ENCODE measurements at regions not wholly inside any gene's neighbourhood (a gene's known extent, or its start where the extent isn't known, plus 50 kb on each side); places are given as distances from the start of the nearest gene placed in this dataset.

GRCh38 chr13:106393776-106394175, 141.7 kb downstream of the EFNB2 start:
- H2AFZ ChIP-seq (replicated peaks; ENCODE audit: low read length, poor library complexity) = no peak overlapping the region
- CTCF ChIA-PET = interaction anchor here (0.6 to 1.2 kb wide), 2 partner anchors 10 to 66 kb away, joined by 3 to 4 read pairs; no protein-coding TSS in a partner anchor
- no peak overlapping the region for H4K8ac ChIP-seq (ENCODE audit: low read depth in 2 of 2, low read length in 2 of 2)
- H2BK15ac ChIP-seq (ENCODE audit: low read depth, low read length) = no peak overlapping the region
- H3K4ac ChIP-seq (ENCODE audit: low read depth, low read length) = no peak overlapping the region
- POLR2A ChIA-PET (ENCODE audit: unreplicated experiment) = no interaction called here
- no TSS peak for BruUV-seq (replicated peaks)
- no peak overlapping the region for H2BK120ac ChIP-seq (ENCODE audit: low read depth, low read length)
- H3K27ac ChIP-seq (ENCODE audit: insufficient read depth, low read length) = no peak overlapping the region
- H2BK5ac ChIP-seq (ENCODE audit: low read depth, low read length, poor library complexity, severe bottlenecking) = no peak overlapping the region
- H2AK9ac ChIP-seq (replicated peaks; ENCODE audit: low read depth, low read length, poor library complexity) = no peak overlapping the region
- no peak overlapping the region for H3K23ac ChIP-seq (ENCODE audit: low read depth, low read length)
- no peak overlapping the region for H3K4me2 ChIP-seq (ENCODE audit: low read depth, low read length)
- no peaks in the 10 kb centered on the region for H3K4me1 ChIP-seq (ENCODE audit: control insufficient read depth, insufficient read depth, low read length)
- H2BK20ac ChIP-seq (ENCODE audit: low read depth, low read length) = no peak overlapping the region
- no peak overlapping the region for H2AK5ac ChIP-seq (ENCODE audit: low read depth, low read length)
- no peak overlapping the region for H3K4me3 ChIP-seq (ENCODE audit: insufficient read depth, low read depth, low read length)
- H4K91ac ChIP-seq (ENCODE audit: insufficient read depth, low read depth, low read length) = no peak overlapping the region
- ATAC-seq (ENCODE audit: low read depth) = peak; percentile 57; the same call in 1 of the 2 replicates
- H3K36me3 ChIP-seq (ENCODE audit: control insufficient read depth, insufficient read depth, low read length) = no peaks in the 10 kb centered on the region
- H3K14ac ChIP-seq (replicated peaks; ENCODE audit: low read depth, low read length) = no peak overlapping the region
- H3K9me1 ChIP-seq (ENCODE audit: insufficient read depth, low read length) = no peaks in the 10 kb centered on the region
- H3K27me3 ChIP-seq (ENCODE audit: control insufficient read depth, insufficient read depth, low read length) = no peaks in the 10 kb centered on the region
- no peaks in the 10 kb centered on the region for H3K79me1 ChIP-seq (ENCODE audit: low read depth in 1 of 2, low read length in 2 of 2)
- no peak overlapping the region for H3K18ac ChIP-seq (ENCODE audit: low read depth, low read length)
- no peak overlapping the region for H3K56ac ChIP-seq (ENCODE audit: extremely low read depth, insufficient read depth, low read length)
- in situ Hi-C loops (cut with MboI; ENCODE audit: low sequenced_read_pairs) = no loop called here
- H3K9me3 ChIP-seq (ENCODE audit: control insufficient read depth, insufficient read depth, low read length) = 0 out of 2 replicates have a peak, but pooled peaks cover under 1% of the 10 kb centered on the region
- no peak overlapping the region for H3K9ac ChIP-seq (ENCODE audit: low read depth, low read length)
- H4K20me1 ChIP-seq (ENCODE audit: insufficient read depth, low read length) = no peaks in the 10 kb centered on the region
- 83% methylated on average over 1 of the region's 4 CpGs; no CpG with 5 or more reads in 1 of the 2 experiments for WGBS, 2 experiments (ENCODE audit: extremely low coverage in 2 of 2, insufficient read length in 1 of 2)
- DNase-seq = peak; percentile 43
- TF ChIP-seq BHLHE40 (IDR thresholded peaks at IDR 0.05; ENCODE audit: low read depth, low read length) (no peak), RAD21 (IDR thresholded peaks at IDR 0.05; ENCODE audit: low read length) (no peak), FOS (IDR thresholded peaks at IDR 0.05; ENCODE audit: low read depth, low read length) (no peak), MAFK (IDR thresholded peaks at IDR 0.05; ENCODE audit: low read depth, low read length) (no peak), RFX5 (IDR thresholded peaks at IDR 0.05; ENCODE audit: low read depth, low read length) (no peak), USF2 (IDR thresholded peaks at IDR 0.05; ENCODE audit: low read depth, low read length) (no peak), RCOR1 (IDR thresholded peaks at IDR 0.05; ENCODE audit: insufficient replicate concordance, low read length) (no peak), MAZ (IDR thresholded peaks at IDR 0.05; ENCODE audit: borderline replicate concordance, low read depth, low read length) (no peak), CEBPB (IDR thresholded peaks at IDR 0.05; ENCODE audit: low read depth, low read length) (no peak), CTCF (conservative IDR thresholded peaks at IDR 0.05; ENCODE audit: low read depth, low read length) (no peak), NFE2L2 (IDR thresholded peaks at IDR 0.05; ENCODE audit: low read depth, low read length) (no peak), ELK1 (IDR thresholded peaks at IDR 0.05; ENCODE audit: borderline replicate concordance, low read depth, low read length) (no peak), MXI1 (IDR thresholded peaks at IDR 0.05; ENCODE audit: borderline replicate concordance, low read depth, low read length) (no peak)
- intact Hi-C loops (cut with micrococcal nuclease) = no loop called here
- dilution Hi-C loops (cut with HindIII; ENCODE audit: low sequenced_read_pairs, unreplicated experiment) = no loop called here
- no peak overlapping the region for H4K5ac ChIP-seq (ENCODE audit: low read depth, low read length)

Measured in IMR-90 (cell line).